ENCODE measurements at regions not wholly inside any gene's neighbourhood (a gene's known extent, or its start where the extent isn't known, plus 50 kb on each side); places are given as distances from the start of the nearest gene placed in this dataset.

DNA sequence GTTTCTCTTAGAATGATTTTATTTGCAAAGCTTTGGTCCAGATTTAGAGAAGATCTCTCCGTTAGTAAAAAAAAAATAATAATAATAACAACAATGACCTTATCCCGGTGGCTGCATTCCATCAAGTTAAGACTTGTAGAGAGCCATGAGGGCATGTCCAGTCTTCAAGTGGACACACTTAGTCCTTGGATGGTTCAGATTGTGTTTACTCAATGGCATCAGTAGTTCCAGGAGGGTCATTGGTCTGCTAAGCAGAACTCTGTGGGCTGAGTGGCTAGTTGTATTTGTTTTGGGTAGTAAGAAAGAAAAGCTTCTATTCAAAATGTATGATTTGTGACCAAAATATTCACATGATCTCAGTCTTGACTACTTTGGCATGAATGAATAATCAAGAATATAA, 116.3 kb upstream of the UBE2E2 start:
- TF ChIP-seq EZH2 (IDR thresholded peaks at IDR 0.05; ENCODE audit: borderline replicate concordance, low read length) (no peak), CTCF (IDR thresholded peaks at IDR 0.05; ENCODE audit: low read length) (no peak)
- H4K20me1 ChIP-seq (ENCODE audit: insufficient read depth, low read length), result no peaks in the 10 kb centered on the region

DNA sequence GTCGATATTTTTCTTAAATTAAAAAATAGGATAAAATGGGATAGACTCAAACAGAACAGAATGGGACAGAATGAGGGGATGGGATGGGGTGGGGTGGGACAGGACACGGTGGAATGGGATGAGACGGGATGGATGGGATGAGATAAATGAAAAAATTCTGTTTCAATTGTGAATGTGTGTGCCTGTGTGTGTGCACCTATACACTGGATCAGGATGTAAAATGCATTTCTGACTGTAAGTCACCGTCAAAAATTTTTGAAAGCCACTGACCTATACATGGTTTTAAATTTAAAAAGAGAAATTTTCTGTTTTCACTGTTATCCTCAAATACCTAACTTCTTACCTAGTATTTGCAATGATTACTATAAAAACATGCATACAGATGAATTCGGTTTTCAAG, 108.7 kb upstream of the UBE2E2 start:
- no peaks in the 10 kb centered on the region for H3K9me2 ChIP-seq (ENCODE audit: low read depth, low read length)
- no peaks in the 10 kb centered on the region for H3F3A ChIP-seq (ENCODE audit: insufficient read depth, low read length)
- TF ChIP-seq CTCF (IDR thresholded peaks at IDR 0.05; ENCODE audit: low read length), result no peak
- no peak for TF ChIP-seq EZH2 (IDR thresholded peaks at IDR 0.05; ENCODE audit: borderline replicate concordance, low read length)
- H3K4me3 ChIP-seq (ENCODE audit: low read depth, low read length, poor library complexity, severe bottlenecking), result no peak overlapping the region
- no peaks in the 10 kb centered on the region for H3K36me3 ChIP-seq (ENCODE audit: insufficient read depth, low read length)
- H3K79me2 ChIP-seq (ENCODE audit: insufficient read depth, low read length), result no peaks in the 10 kb centered on the region
- no peaks in the 10 kb centered on the region for H3K4me1 ChIP-seq (ENCODE audit: insufficient read depth, low read length, severe bottlenecking)
- no peak overlapping the region for H3K4me2 ChIP-seq (ENCODE audit: low read length)
- H4K20me1 ChIP-seq (ENCODE audit: insufficient read depth, low read length), result no peaks in the 10 kb centered on the region
- H3K9ac ChIP-seq (ENCODE audit: low read length), result no peak overlapping the region
- no peak overlapping the region for H3K27ac ChIP-seq (ENCODE audit: low read depth, low read length, poor library complexity, severe bottlenecking)
- no peak overlapping the region for H2AFZ ChIP-seq (ENCODE audit: low read length)
- no peaks in the 10 kb centered on the region for H3K9me3 ChIP-seq (ENCODE audit: low read length)
- no peaks in the 10 kb centered on the region for H3K27me3 ChIP-seq (ENCODE audit: insufficient read depth, low read length)

More for the DNA sequence above, 116.3 kb upstream of the UBE2E2 start:
- Histone ChIP-seq H3K9ac (ENCODE audit: low read length) (no peak overlapping the region), H3K4me3 (ENCODE audit: low read depth, low read length, poor library complexity, severe bottlenecking) (no peak overlapping the region), H3K27me3 (ENCODE audit: insufficient read depth, low read length) (no peaks in the 10 kb centered on the region), H3K4me2 (ENCODE audit: low read length) (no peak overlapping the region), H3K4me1 (ENCODE audit: insufficient read depth, low read length, severe bottlenecking) (no peaks in the 10 kb centered on the region), H3K9me3 (ENCODE audit: low read length) (no peaks in the 10 kb centered on the region), H3K36me3 (ENCODE audit: insufficient read depth, low read length) (no peaks in the 10 kb centered on the region), H2AFZ (ENCODE audit: low read length) (no peak overlapping the region), H3K79me2 (ENCODE audit: insufficient read depth, low read length) (no peaks in the 10 kb centered on the region), H3K9me2 (ENCODE audit: low read depth, low read length) (no peaks in the 10 kb centered on the region), H3K27ac (ENCODE audit: low read depth, low read length, poor library complexity, severe bottlenecking) (no peak overlapping the region), H3F3A (ENCODE audit: insufficient read depth, low read length) (no peaks in the 10 kb centered on the region)

- Histone ChIP-seq H4K20me1 (ENCODE audit: insufficient read depth, low read length) (no peaks in the 10 kb centered on the region), H3K9me3 (ENCODE audit: low read length) (no peaks in the 10 kb centered on the region), H3K9ac (ENCODE audit: low read length) (no peak overlapping the region), H3K4me2 (ENCODE audit: low read length) (no peak overlapping the region), H3K4me1 (ENCODE audit: insufficient read depth, low read length, severe bottlenecking) (no peaks in the 10 kb centered on the region), H3K9me2 (ENCODE audit: low read depth, low read length) (no peaks in the 10 kb centered on the region), H3K27me3 (ENCODE audit: insufficient read depth, low read length) (no peaks in the 10 kb centered on the region), H3K27ac (ENCODE audit: low read depth, low read length, poor library complexity, severe bottlenecking) (no peak overlapping the region), H3K79me2 (ENCODE audit: insufficient read depth, low read length) (no peaks in the 10 kb centered on the region), H3K4me3 (ENCODE audit: low read depth, low read length, poor library complexity, severe bottlenecking) (no peak overlapping the region), H3K36me3 (ENCODE audit: insufficient read depth, low read length) (no peaks in the 10 kb centered on the region), H2AFZ (ENCODE audit: low read length) (no peak overlapping the region), H3F3A (ENCODE audit: insufficient read depth, low read length) (no peaks in the 10 kb centered on the region)
- TF ChIP-seq CTCF (IDR thresholded peaks at IDR 0.05; ENCODE audit: low read length), result no peak
- TF ChIP-seq EZH2 (IDR thresholded peaks at IDR 0.05; ENCODE audit: borderline replicate concordance, low read length), result no peak
Observed at GRCh38 chr3:23094890-23095462, 108.2 kb upstream of the UBE2E2 start.
